BE2C (cell line): ENCODE measurements at regions not wholly inside any gene's neighbourhood (a gene's known extent, or its start where the extent isn't known, plus 50 kb on each side); places are given as distances from the start of the nearest gene placed in this dataset.
"Not testable (repeated sequence)": the region's sequence is repeated elsewhere in the genome, so short reads cannot be mapped to it uniquely, and the experiment has no call there.

ENCODE experiments used
- DNase-seq: peaks from one replicate; pipeline ENCODE4 v3.0.0-alpha.2; 2020
- H3K27me3 ChIP-seq: fragments of 250-450 bp; sonication (Bioruptor Pico); 2 replicates; pipeline ENCODE4 v1.5.1; 2020; ENCODE audit warnings: mild to moderate bottlenecking
- H3K36me3 ChIP-seq: fragments of 250-450 bp; sonication (Bioruptor Pico); 2 replicates; pipeline ENCODE4 v1.5.1; 2020; ENCODE audit warnings: mild to moderate bottlenecking
- H3K4me1 ChIP-seq: fragments of 250-450 bp; sonication (Bioruptor Pico); 2 replicates; pipeline ENCODE4 v1.5.1; 2020
- H3K4me3 ChIP-seq: 2 replicates; pipeline ENCODE4 v1.5.1; 2011; ENCODE audit warnings: low read depth, low read length
- H3K9me3 ChIP-seq: fragments of 250-450 bp; sonication (Bioruptor Pico); 2 replicates; pipeline ENCODE4 v1.5.1; 2020
- CTCF ChIP-seq: IDR thresholded peaks from 2 replicates; pipeline ENCODE4 v1.5.1; 2012; ENCODE audit warnings: mild to moderate bottlenecking, low read depth, low read length

- no peaks in the 10 kb centered on the region for H3K36me3 ChIP-seq
- no peak for DNase-seq
- no peaks in the 10 kb centered on the region for H3K9me3 ChIP-seq
- H3K4me3 ChIP-seq = no peak overlapping the region
- no peak for TF ChIP-seq CTCF
- H3K27me3 ChIP-seq = no peaks in the 10 kb centered on the region
- H3K4me1 ChIP-seq = peaks cover 6% of the 10 kb centered on the region; the same call in 1 of the 2 replicates
Measured at GRCh38 chr18:67455890-67456501, 60.5 kb downstream of the DSEL start.

GRCh38 chr18:67453901-67454300, 62.6 kb downstream of the DSEL start:
- DNase-seq = no peak
- no peak for TF ChIP-seq CTCF

GRCh38 chr18:67451960-67452359, 64.6 kb downstream of the DSEL start:
- no peak for DNase-seq
- TF ChIP-seq CTCF = no peak
- Histone ChIP-seq H3K27me3 (no peaks in the 10 kb centered on the region), H3K36me3 (no peaks in the 10 kb centered on the region), H3K4me3 (no peak overlapping the region), H3K9me3 (no peaks in the 10 kb centered on the region), H3K4me1 (peaks cover 6% of the 10 kb centered on the region; the same call in 1 of the 2 replicates)

More at GRCh38 chr18:67453901-67454300, 62.6 kb downstream of the DSEL start:
- peaks cover 6% of the 10 kb centered on the region; the same call in 1 of the 2 replicates for H3K4me1 ChIP-seq
- H3K9me3 ChIP-seq = no peaks in the 10 kb centered on the region
- no peaks in the 10 kb centered on the region for H3K27me3 ChIP-seq
- no peaks in the 10 kb centered on the region for H3K36me3 ChIP-seq
- no peak overlapping the region for H3K4me3 ChIP-seq

- H3K4me1 ChIP-seq, H3K9me3 ChIP-seq, H3K4me3 ChIP-seq, H3K27me3 ChIP-seq, H3K36me3 ChIP-seq, DNase-seq: not testable (repeated sequence)
Measured at GRCh38 chr18:67451101-67451500, 65.4 kb downstream of the DSEL start.

- H3K4me3 ChIP-seq = no peak overlapping the region
Measured at GRCh38 chr18:67433971-67434370, 82.5 kb downstream of the DSEL start.

GRCh38 chr18:67432806-67433205, 83.7 kb downstream of the DSEL start:
- DNase-seq = no peak
- Histone ChIP-seq H3K27me3 (no peaks in the 10 kb centered on the region), H3K4me1 (no peaks in the 10 kb centered on the region), H3K36me3 (no peaks in the 10 kb centered on the region), H3K9me3 (no peaks in the 10 kb centered on the region), H3K4me3 (no peak overlapping the region)
- TF ChIP-seq CTCF = no peak

More at GRCh38 chr18:67433971-67434370, 82.5 kb downstream of the DSEL start:
- no peak for TF ChIP-seq CTCF
- no peaks in the 10 kb centered on the region for H3K36me3 ChIP-seq
- no peaks in the 10 kb centered on the region for H3K27me3 ChIP-seq
- no peak for DNase-seq
- no peaks in the 10 kb centered on the region for H3K4me1 ChIP-seq
- no peaks in the 10 kb centered on the region for H3K9me3 ChIP-seq
